Right atrium auricular region (tissue), 2 donors: ENCODE measurements at regions not wholly inside any gene's neighbourhood (a gene's known extent, or its start where the extent isn't known, plus 50 kb on each side); places are given as distances from the start of the nearest gene placed in this dataset.

ENCODE experiments used
- DNase-seq: peaks from one replicate; pipeline ENCODE4 v3.0.0-alpha.2; 2019; ENCODE audit warnings: low spot score
- H3K27ac ChIP-seq, 2 donors: fragments of 200-600 bp; sonication (generic); 1 replicate in 1 of 2; 2 replicates in 1 of 2; pipeline ENCODE4 v1.5.1; 2016 to 2019
- H3K27me3 ChIP-seq, 2 donors: fragments of 200-600 bp; sonication (generic); one replicate each; pipeline versions ENCODE4 v1.5.1 to v1.6.0; 2017 to 2019
- H3K36me3 ChIP-seq: fragments of 200-600 bp; sonication (generic); one replicate; pipeline ENCODE4 v1.5.1; 2016
- H3K4me1 ChIP-seq, 2 donors: fragments of 200-600 bp; sonication (generic); one replicate each; pipeline versions ENCODE4 v1.5.1 to v1.6.0; 2017 to 2019
- H3K4me3 ChIP-seq, 2 donors: fragments of 200-600 bp; sonication (generic); 1 replicate in 1 of 2; 2 replicates in 1 of 2; pipeline ENCODE4 v1.5.1; 2017 to 2019; ENCODE audit warnings: mild to moderate bottlenecking in 1 of 2, moderate library complexity in 1 of 2
- H3K9me3 ChIP-seq, 2 donors: fragments of 200-600 bp; sonication (generic); one replicate each; pipeline ENCODE4 v1.5.1; 2019
- CTCF ChIP-seq, 2 donors: fragments of 200-600 bp; sonication (generic); IDR thresholded peaks; one replicate each; pipeline ENCODE4 v1.5.1; 2019; ENCODE audit warnings: antibody characterized with exemption in 2 of 2

- Histone ChIP-seq H3K9me3 (no peaks in the 10 kb centered on the region), H3K4me1 (peaks cover 0 to 37% of the 10 kb centered on the region in 2 donors), H3K36me3 (no peaks in the 10 kb centered on the region), H3K27me3 (no peaks in the 10 kb centered on the region), H3K27ac (peak overlapping the region in 1 of 2 donors; percentile 13), H3K4me3 (no peak overlapping the region)
- TF ChIP-seq CTCF (IDR thresholded peaks at IDR 0.05): no peak
- no peak for DNase-seq
Observed at GRCh38 chr12:105469211-105469610, 138.7 kb downstream of the C12orf75 start.

- no peak overlapping the region for H3K4me3 ChIP-seq
- peak overlapping the region in 1 of 2 donors; percentile 1 for H3K27ac ChIP-seq
- H3K4me1 ChIP-seq: peaks cover 0 to 37% of the 10 kb centered on the region in 2 donors
- H3K27me3 ChIP-seq: no peaks in the 10 kb centered on the region
- no peak for TF ChIP-seq CTCF (IDR thresholded peaks at IDR 0.05)
- H3K9me3 ChIP-seq: no peaks in the 10 kb centered on the region
- DNase-seq: no peak
- no peaks in the 10 kb centered on the region for H3K36me3 ChIP-seq
Observed at GRCh38 chr12:105469701-105470100, 139.2 kb downstream of the C12orf75 start.

GRCh38 chr12:105470102-105470501 lies 139.6 kb downstream of the C12orf75 start:
- H3K36me3 ChIP-seq: no peaks in the 10 kb centered on the region
- no peaks in the 10 kb centered on the region for H3K27me3 ChIP-seq
- no peak overlapping the region for H3K4me3 ChIP-seq
- H3K27ac ChIP-seq: no peak overlapping the region
- no peak for DNase-seq
- TF ChIP-seq CTCF (IDR thresholded peaks at IDR 0.05): no peak
- H3K9me3 ChIP-seq: no peaks in the 10 kb centered on the region
- peaks cover 0 to 37% of the 10 kb centered on the region in 2 donors for H3K4me1 ChIP-seq

- Histone ChIP-seq H3K4me1 (peaks cover 0 to 37% of the 10 kb centered on the region in 2 donors), H3K36me3 (no peaks in the 10 kb centered on the region), H3K27ac (no peak overlapping the region), H3K27me3 (no peaks in the 10 kb centered on the region), H3K4me3 (no peak overlapping the region), H3K9me3 (no peaks in the 10 kb centered on the region)
- no peak for DNase-seq
- no peak for TF ChIP-seq CTCF (IDR thresholded peaks at IDR 0.05)
Observed at GRCh38 chr12:105470601-105471000, 140.1 kb downstream of the C12orf75 start.

- no peak for TF ChIP-seq CTCF (IDR thresholded peaks at IDR 0.05)
- H3K27ac ChIP-seq: no peak overlapping the region
- no peak overlapping the region for H3K4me3 ChIP-seq
- DNase-seq: no peak
- H3K9me3 ChIP-seq: no peaks in the 10 kb centered on the region
- no peaks in the 10 kb centered on the region for H3K36me3 ChIP-seq
- H3K27me3 ChIP-seq: no peaks in the 10 kb centered on the region
- peaks cover 0 to 7% of the 10 kb centered on the region in 2 donors for H3K4me1 ChIP-seq
Observed at GRCh38 chr12:105474672-105475071, 144.2 kb downstream of the C12orf75 start.

- H3K4me1 ChIP-seq: peaks cover 0 to 5% of the 10 kb centered on the region in 2 donors
- H3K27me3 ChIP-seq: no peaks in the 10 kb centered on the region
- no peaks in the 10 kb centered on the region for H3K36me3 ChIP-seq
- DNase-seq: no peak
- no peaks in the 10 kb centered on the region for H3K9me3 ChIP-seq
- no peak overlapping the region for H3K4me3 ChIP-seq
- TF ChIP-seq CTCF (IDR thresholded peaks at IDR 0.05): no peak
- H3K27ac ChIP-seq: no peak overlapping the region
Observed at GRCh38 chr12:105476616-105477015, 146.1 kb downstream of the C12orf75 start.
